GM18951 (cell line): ENCODE measurements at regions not wholly inside any gene's neighbourhood (a gene's known extent, or its start where the extent isn't known, plus 50 kb on each side); places are given as distances from the start of the nearest gene placed in this dataset.

Experiments used
- POLR2A ChIP-seq: IDR thresholded peaks from 4 replicates; pipeline ENCODE4 v1.6.1; 2011; ENCODE audit warnings: mild to moderate bottlenecking; ENCODE audit not compliant: insufficient read length, insufficient read depth; ENCODE audit errors: extremely low read depth
- in situ Hi-C: fragments of 300-500 bp; cut with MboI; formaldehyde crosslinking; loops from one replicate; pipeline ENCODE4 v1.12.0; 2022; ENCODE audit warnings: low sequenced_read_pairs, mixed read lengths, inconsistent platforms; ENCODE audit not compliant: unreplicated experiment

DNA sequence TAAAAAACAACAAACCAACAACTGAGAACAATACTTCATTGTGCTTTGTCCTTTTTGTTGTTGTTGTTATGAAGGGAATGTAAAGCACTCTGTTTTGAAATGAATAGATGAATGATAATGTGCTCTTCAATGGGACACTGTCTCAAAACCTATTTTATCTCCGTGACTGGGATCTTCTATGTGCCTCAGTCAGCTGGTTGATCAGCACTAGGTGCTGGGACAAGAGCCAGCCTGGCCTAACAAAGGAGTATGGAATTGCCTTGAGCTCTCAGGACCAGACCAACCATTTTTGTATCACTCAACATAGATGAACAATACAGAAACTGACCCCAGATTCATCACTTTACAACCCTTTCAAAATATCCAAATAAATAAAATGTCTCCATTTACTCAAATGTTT is 440.2 kb downstream of the KCNJ2 start:
- no peak for TF ChIP-seq POLR2A
- in situ Hi-C loops: no loop called here

- in situ Hi-C loops: no loop called here
Measured at GRCh38 chr17:70610161-70610560, 440.8 kb downstream of the KCNJ2 start.

GRCh38 chr17:70613681-70614080 is 444.3 kb downstream of the KCNJ2 start:
- in situ Hi-C loops: no loop called here
- TF ChIP-seq POLR2A: no peak

More at GRCh38 chr17:70610161-70610560, 440.8 kb downstream of the KCNJ2 start:
- TF ChIP-seq POLR2A: no peak

DNA sequence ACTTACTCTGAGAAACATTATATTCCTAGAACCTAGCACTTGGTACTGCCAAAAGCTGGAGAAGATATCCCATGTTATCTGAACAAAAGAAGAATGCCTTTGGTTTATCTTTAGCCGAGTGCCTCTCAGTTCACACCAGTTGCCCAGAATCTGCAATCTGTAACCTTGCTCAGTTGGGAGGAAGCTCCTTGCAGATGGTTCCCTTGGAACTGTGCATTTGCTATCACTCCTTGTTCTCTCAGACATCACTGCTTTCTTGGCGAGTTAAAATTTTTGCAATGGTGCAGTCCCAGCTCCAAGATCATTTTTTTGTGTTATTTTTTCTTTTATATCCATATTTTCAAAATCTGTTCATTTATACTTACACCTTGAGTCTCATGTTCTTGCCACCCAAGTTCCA is 446.5 kb downstream of the KCNJ2 start:
- in situ Hi-C loops: no loop called here

GRCh38 chr17:70618641-70619040 is 449.3 kb downstream of the KCNJ2 start:
- in situ Hi-C loops: no loop called here
- TF ChIP-seq POLR2A: no peak

More for the DNA sequence above, 446.5 kb downstream of the KCNJ2 start:
- TF ChIP-seq POLR2A: no peak

DNA sequence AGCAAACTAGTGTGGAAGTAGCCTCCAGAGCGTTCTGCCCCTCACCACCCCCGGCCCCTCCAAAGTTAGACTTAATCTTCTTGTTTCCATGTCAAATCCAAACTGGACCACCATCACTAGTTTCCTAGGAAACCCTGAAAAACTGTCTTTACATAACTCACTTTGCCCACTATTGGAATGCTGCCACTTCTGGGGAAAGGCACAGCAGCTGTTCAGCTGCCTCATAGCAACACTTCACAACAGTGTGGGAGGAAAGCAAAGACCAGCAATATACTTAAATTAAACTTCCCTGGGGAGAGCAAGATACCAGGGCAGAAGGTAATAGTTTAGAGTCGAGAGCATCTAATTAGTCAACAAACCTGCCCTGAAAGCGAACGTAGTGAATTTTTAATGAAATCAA is 452.2 kb downstream of the KCNJ2 start:
- no peak for TF ChIP-seq POLR2A
- in situ Hi-C loops: no loop called here

GRCh38 chr17:70622368-70623260 is 453.3 kb downstream of the KCNJ2 start:
- in situ Hi-C loops: no loop called here
- TF ChIP-seq POLR2A: no peak

- no peak for TF ChIP-seq POLR2A
- in situ Hi-C loops: no loop called here
Measured at GRCh38 chr17:70624211-70624610, 454.9 kb downstream of the KCNJ2 start.

- no peak for TF ChIP-seq POLR2A
- in situ Hi-C loops: loop anchor here (25.0 kb wide), 2 partner anchors 1482 to 1907 kb away; partner anchors contain the start of gene SOX9
Measured at GRCh38 chr17:70629902-70630301, 460.6 kb downstream of the KCNJ2 start.

GRCh38 chr17:70636517-70637133 is 467.3 kb downstream of the KCNJ2 start:
- no peak for TF ChIP-seq POLR2A
- in situ Hi-C loops: loop anchor here (25.0 kb wide), 2 partner anchors 1476 to 1901 kb away; partner anchors contain the start of gene SOX9

DNA sequence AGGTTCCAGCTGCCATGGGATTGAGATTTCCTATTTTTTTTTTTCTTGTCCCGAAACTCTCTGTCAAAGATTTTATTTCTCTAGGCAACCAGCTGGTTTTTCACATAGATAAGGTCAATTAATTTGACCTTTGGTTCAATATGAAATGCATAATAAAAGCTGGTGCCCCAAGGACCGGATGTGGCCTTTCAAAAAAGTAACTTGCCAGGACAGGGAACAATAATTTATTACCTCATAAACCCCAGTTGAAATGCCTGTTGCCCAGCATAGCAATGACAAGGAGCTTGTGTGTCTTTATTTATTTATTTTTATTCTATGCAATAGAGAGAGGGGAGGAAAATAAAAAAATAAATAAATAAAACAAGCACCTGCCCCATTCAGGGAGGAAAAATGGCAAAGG is 472.7 kb downstream of the KCNJ2 start:
- TF ChIP-seq POLR2A: no peak
- in situ Hi-C loops: loop anchor here (25.0 kb wide), 2 partner anchors 1470 to 1895 kb away; partner anchors contain the start of gene SOX9

GRCh38 chr17:70644096-70644495 is 474.8 kb downstream of the KCNJ2 start:
- no peak for TF ChIP-seq POLR2A
- in situ Hi-C loops: loop anchor here (25.0 kb wide), 2 partner anchors 1468 to 1893 kb away; partner anchors contain the start of gene SOX9

- in situ Hi-C loops: loop anchor here (25.0 kb wide), 2 partner anchors 1466 to 1891 kb away; partner anchors contain the start of gene SOX9
- TF ChIP-seq POLR2A: no peak
Measured at GRCh38 chr17:70646673-70647072, 477.3 kb downstream of the KCNJ2 start.
